Activated naive CD8-positive, alpha-beta T cell treated with anti-CD3 and anti-CD28 coated beads, Interleukin-2, amount 50 U/mL, for 24 hours (primary cell): ENCODE measurements at regions not wholly inside any gene's neighbourhood (a gene's known extent, or its start where the extent isn't known, plus 50 kb on each side); places are given as distances from the start of the nearest gene placed in this dataset.

Experiments
- ATAC-seq: fragments of 150-1000 bp; cut with Tn5 transposase; one replicate; pipeline ENCODE4 v1.10.0; 2021
- DNase-seq: peaks from one replicate; pipeline ENCODE4 v3.0.0; 2021
- H3K27ac Mint-ChIP-seq: one replicate; pipeline ENCODE4 v1.8.0; 2021; ENCODE audit warnings: mild to moderate bottlenecking, mixed read lengths
- H3K27me3 Mint-ChIP-seq: one replicate; pipeline ENCODE4 v1.8.0; 2021; ENCODE audit warnings: mixed read lengths
- H3K36me3 Mint-ChIP-seq: one replicate; pipeline ENCODE4 v1.8.0; 2021; ENCODE audit warnings: low read depth, mixed read lengths
- H3K4me1 Mint-ChIP-seq: one replicate; pipeline ENCODE4 v1.8.0; 2021; ENCODE audit warnings: mixed read lengths
- H3K4me3 Mint-ChIP-seq: one replicate; pipeline ENCODE4 v1.8.0; 2021; ENCODE audit warnings: mild to moderate bottlenecking, moderate library complexity, mixed read lengths
- H3K9me3 Mint-ChIP-seq: one replicate; pipeline ENCODE4 v1.8.0; 2021; ENCODE audit warnings: mixed read lengths

GRCh38 chr11:26194881-26195280 is 137.0 kb upstream of the ANO3 start:
- Mint-ChIP-seq H3K27ac (no peak overlapping the region), H3K36me3 (no peaks in the 10 kb centered on the region), H3K4me1 (no peaks in the 10 kb centered on the region), H3K9me3 (peaks cover 11% of the 10 kb centered on the region), H3K4me3 (no peak overlapping the region), H3K27me3 (no peaks in the 10 kb centered on the region)
- ATAC-seq (no peak), DNase-seq (no peak)

- DNase-seq (no peak), ATAC-seq (no peak)
- H3K27ac Mint-ChIP-seq = no peak overlapping the region
- no peaks in the 10 kb centered on the region for H3K4me1 Mint-ChIP-seq
- peaks cover 8% of the 10 kb centered on the region for H3K9me3 Mint-ChIP-seq
- no peaks in the 10 kb centered on the region for H3K27me3 Mint-ChIP-seq
- H3K36me3 Mint-ChIP-seq = no peaks in the 10 kb centered on the region
- no peak overlapping the region for H3K4me3 Mint-ChIP-seq
These were observed 133.3 kb upstream of the ANO3 start for GRCh38 chr11:26198532-26199096.

- Mint-ChIP-seq H3K9me3 (peaks cover 8% of the 10 kb centered on the region), H3K27ac (no peak overlapping the region), H3K4me1 (no peaks in the 10 kb centered on the region), H3K27me3 (no peaks in the 10 kb centered on the region), H3K36me3 (no peaks in the 10 kb centered on the region), H3K4me3 (no peak overlapping the region)
- ATAC-seq (no peak), DNase-seq (no peak)
These were observed 132.4 kb upstream of the ANO3 start for GRCh38 chr11:26199331-26200095.

GRCh38 chr11:26201411-26201810 is 130.5 kb upstream of the ANO3 start:
- no peak for ATAC-seq
- H3K4me1 Mint-ChIP-seq = no peaks in the 10 kb centered on the region
- H3K27me3 Mint-ChIP-seq = no peaks in the 10 kb centered on the region
- no peak for DNase-seq
- no peaks in the 10 kb centered on the region for H3K36me3 Mint-ChIP-seq
- peaks cover 8% of the 10 kb centered on the region for H3K9me3 Mint-ChIP-seq
- no peak overlapping the region for H3K4me3 Mint-ChIP-seq
- H3K27ac Mint-ChIP-seq = no peak overlapping the region

GRCh38 chr11:26202754-26203153 is 129.2 kb upstream of the ANO3 start:
- ATAC-seq (no peak), DNase-seq (no peak)
- H3K4me3 Mint-ChIP-seq = no peak overlapping the region
- no peak overlapping the region for H3K27ac Mint-ChIP-seq
- no peaks in the 10 kb centered on the region for H3K36me3 Mint-ChIP-seq
- H3K27me3 Mint-ChIP-seq = no peaks in the 10 kb centered on the region
- no peaks in the 10 kb centered on the region for H3K4me1 Mint-ChIP-seq
- peaks cover under 1% of the 10 kb centered on the region for H3K9me3 Mint-ChIP-seq

GRCh38 chr11:26204101-26204500 is 127.8 kb upstream of the ANO3 start:
- ATAC-seq (no peak), DNase-seq (no peak)
- Mint-ChIP-seq H3K4me1 (no peaks in the 10 kb centered on the region), H3K4me3 (no peak overlapping the region), H3K9me3 (no peaks in the 10 kb centered on the region), H3K27ac (no peak overlapping the region), H3K36me3 (no peaks in the 10 kb centered on the region), H3K27me3 (no peaks in the 10 kb centered on the region)

GRCh38 chr11:26204839-26205238 is 127.1 kb upstream of the ANO3 start:
- H3K9me3 Mint-ChIP-seq = peaks cover under 1% of the 10 kb centered on the region
- no peaks in the 10 kb centered on the region for H3K27me3 Mint-ChIP-seq
- H3K4me1 Mint-ChIP-seq = no peaks in the 10 kb centered on the region
- no peak for DNase-seq
- no peak overlapping the region for H3K27ac Mint-ChIP-seq
- no peaks in the 10 kb centered on the region for H3K36me3 Mint-ChIP-seq
- no peak overlapping the region for H3K4me3 Mint-ChIP-seq
- no peak for ATAC-seq

- no peak overlapping the region for H3K27ac Mint-ChIP-seq
- ATAC-seq = no peak
- no peak for DNase-seq
- H3K36me3 Mint-ChIP-seq = no peaks in the 10 kb centered on the region
- H3K4me3 Mint-ChIP-seq = no peak overlapping the region
- no peaks in the 10 kb centered on the region for H3K4me1 Mint-ChIP-seq
- peaks cover 10% of the 10 kb centered on the region for H3K9me3 Mint-ChIP-seq
- H3K27me3 Mint-ChIP-seq = no peaks in the 10 kb centered on the region
These were observed 112.5 kb upstream of the ANO3 start for GRCh38 chr11:26219183-26220117.

- ATAC-seq = no peak
- Mint-ChIP-seq H3K4me3 (no peak overlapping the region), H3K4me1 (no peaks in the 10 kb centered on the region), H3K27me3 (no peaks in the 10 kb centered on the region), H3K9me3 (peaks cover 10% of the 10 kb centered on the region), H3K36me3 (no peaks in the 10 kb centered on the region), H3K27ac (no peak overlapping the region)
- no peak for DNase-seq
These were observed 106.3 kb upstream of the ANO3 start for GRCh38 chr11:26225646-26226045.

GRCh38 chr11:26227301-26227746 is 104.6 kb upstream of the ANO3 start:
- Mint-ChIP-seq H3K36me3 (no peaks in the 10 kb centered on the region), H3K9me3 (no peaks in the 10 kb centered on the region), H3K27ac (no peak overlapping the region), H3K4me1 (no peaks in the 10 kb centered on the region), H3K27me3 (no peaks in the 10 kb centered on the region), H3K4me3 (no peak overlapping the region)
- ATAC-seq = no peak
- DNase-seq = no peak

- no peaks in the 10 kb centered on the region for H3K4me1 Mint-ChIP-seq
- H3K27ac Mint-ChIP-seq = no peak overlapping the region
- H3K9me3 Mint-ChIP-seq = no peaks in the 10 kb centered on the region
- DNase-seq (no peak), ATAC-seq (no peak)
- H3K36me3 Mint-ChIP-seq = no peaks in the 10 kb centered on the region
- no peaks in the 10 kb centered on the region for H3K27me3 Mint-ChIP-seq
- H3K4me3 Mint-ChIP-seq = no peak overlapping the region
These were observed 103.9 kb upstream of the ANO3 start for GRCh38 chr11:26227883-26228502.

- Mint-ChIP-seq H3K36me3 (no peaks in the 10 kb centered on the region), H3K27me3 (no peaks in the 10 kb centered on the region), H3K27ac (no peak overlapping the region), H3K9me3 (no peaks in the 10 kb centered on the region), H3K4me1 (no peaks in the 10 kb centered on the region), H3K4me3 (no peak overlapping the region)
- DNase-seq (no peak), ATAC-seq (no peak)
These were observed 103.2 kb upstream of the ANO3 start for GRCh38 chr11:26228778-26229177.

GRCh38 chr11:26229257-26229656 is 102.7 kb upstream of the ANO3 start:
- no peaks in the 10 kb centered on the region for H3K27me3 Mint-ChIP-seq
- no peaks in the 10 kb centered on the region for H3K9me3 Mint-ChIP-seq
- DNase-seq (no peak), ATAC-seq (no peak)
- no peak overlapping the region for H3K27ac Mint-ChIP-seq
- H3K4me1 Mint-ChIP-seq = no peaks in the 10 kb centered on the region
- no peak overlapping the region for H3K4me3 Mint-ChIP-seq
- H3K36me3 Mint-ChIP-seq = no peaks in the 10 kb centered on the region

GRCh38 chr11:26229981-26230380 is 101.9 kb upstream of the ANO3 start:
- H3K36me3 Mint-ChIP-seq = no peaks in the 10 kb centered on the region
- H3K4me1 Mint-ChIP-seq = no peaks in the 10 kb centered on the region
- no peaks in the 10 kb centered on the region for H3K9me3 Mint-ChIP-seq
- DNase-seq (no peak), ATAC-seq (no peak)
- H3K4me3 Mint-ChIP-seq = no peak overlapping the region
- no peaks in the 10 kb centered on the region for H3K27me3 Mint-ChIP-seq
- H3K27ac Mint-ChIP-seq = no peak overlapping the region
